Activated naive CD4-positive, alpha-beta T cell treated with anti-CD3 and anti-CD28 coated beads, Interleukin-2, amount 50 U/mL, for 24 hours (primary cell): ENCODE measurements at regions not wholly inside any gene's neighbourhood (a gene's known extent, or its start where the extent isn't known, plus 50 kb on each side); places are given as distances from the start of the nearest gene placed in this dataset.

Source experiments
- H3K27ac Mint-ChIP-seq: one replicate; pipeline ENCODE4 v1.8.0; 2021; ENCODE audit warnings: mild to moderate bottlenecking, mixed read lengths
- H3K27me3 Mint-ChIP-seq: one replicate; pipeline ENCODE4 v1.8.0; 2021; ENCODE audit warnings: mixed read lengths
- H3K36me3 Mint-ChIP-seq: one replicate; pipeline ENCODE4 v1.8.0; 2021; ENCODE audit warnings: mixed read lengths
- H3K4me1 Mint-ChIP-seq: one replicate; pipeline ENCODE4 v1.8.0; 2021; ENCODE audit warnings: mixed read lengths
- H3K4me3 Mint-ChIP-seq: one replicate; pipeline ENCODE4 v1.8.0; 2021; ENCODE audit warnings: mild to moderate bottlenecking, mixed read lengths
- H3K9me3 Mint-ChIP-seq: one replicate; pipeline ENCODE4 v1.8.0; 2021; ENCODE audit warnings: mixed read lengths

- Mint-ChIP-seq H3K9me3 (no peaks in the 10 kb centered on the region), H3K4me3 (no peak overlapping the region), H3K27ac (no peak overlapping the region), H3K4me1 (no peaks in the 10 kb centered on the region), H3K36me3 (no peaks in the 10 kb centered on the region), H3K27me3 (no peaks in the 10 kb centered on the region)
These were observed 97.3 kb downstream of the PPP1R2C start for GRCh38 chrX:42680666-42681065.

GRCh38 chrX:42678133-42678532 is 99.8 kb downstream of the PPP1R2C start:
- Mint-ChIP-seq H3K4me1 (no peaks in the 10 kb centered on the region), H3K27ac (no peak overlapping the region), H3K36me3 (no peaks in the 10 kb centered on the region), H3K4me3 (no peak overlapping the region), H3K27me3 (no peaks in the 10 kb centered on the region), H3K9me3 (no peaks in the 10 kb centered on the region)

GRCh38 chrX:42673301-42673810 is 104.6 kb downstream of the PPP1R2C start:
- no peaks in the 10 kb centered on the region for H3K27me3 Mint-ChIP-seq
- no peaks in the 10 kb centered on the region for H3K9me3 Mint-ChIP-seq
- no peaks in the 10 kb centered on the region for H3K4me1 Mint-ChIP-seq
- H3K36me3 Mint-ChIP-seq, result no peaks in the 10 kb centered on the region
- no peak overlapping the region for H3K27ac Mint-ChIP-seq
- no peak overlapping the region for H3K4me3 Mint-ChIP-seq

- H3K9me3 Mint-ChIP-seq, result no peaks in the 10 kb centered on the region
- H3K36me3 Mint-ChIP-seq, result no peaks in the 10 kb centered on the region
- H3K4me3 Mint-ChIP-seq, result no peak overlapping the region
- H3K4me1 Mint-ChIP-seq, result peaks cover 3% of the 10 kb centered on the region
- no peaks in the 10 kb centered on the region for H3K27me3 Mint-ChIP-seq
- no peak overlapping the region for H3K27ac Mint-ChIP-seq
These were observed 113.3 kb downstream of the PPP1R2C start for GRCh38 chrX:42664680-42665079.

- Mint-ChIP-seq H3K27me3 (no peaks in the 10 kb centered on the region), H3K4me3 (no peak overlapping the region), H3K27ac (no peak overlapping the region), H3K36me3 (no peaks in the 10 kb centered on the region), H3K9me3 (no peaks in the 10 kb centered on the region), H3K4me1 (no peaks in the 10 kb centered on the region)
These were observed 149.5 kb downstream of the PPP1R2C start for GRCh38 chrX:42628471-42628870.

GRCh38 chrX:42627891-42628290 is 150.1 kb downstream of the PPP1R2C start:
- H3K4me3 Mint-ChIP-seq, result no peak overlapping the region
- no peaks in the 10 kb centered on the region for H3K4me1 Mint-ChIP-seq
- no peak overlapping the region for H3K27ac Mint-ChIP-seq
- no peaks in the 10 kb centered on the region for H3K36me3 Mint-ChIP-seq
- H3K27me3 Mint-ChIP-seq, result no peaks in the 10 kb centered on the region
- no peaks in the 10 kb centered on the region for H3K9me3 Mint-ChIP-seq

- Mint-ChIP-seq H3K4me3 (no peak overlapping the region), H3K9me3 (no peaks in the 10 kb centered on the region), H3K27me3 (no peaks in the 10 kb centered on the region), H3K36me3 (no peaks in the 10 kb centered on the region), H3K27ac (no peak overlapping the region), H3K4me1 (no peaks in the 10 kb centered on the region)
These were observed 153.4 kb downstream of the PPP1R2C start for GRCh38 chrX:42624524-42624923.

- Mint-ChIP-seq H3K27ac (no peak overlapping the region), H3K27me3 (no peaks in the 10 kb centered on the region), H3K4me3 (no peak overlapping the region), H3K9me3 (no peaks in the 10 kb centered on the region), H3K4me1 (peaks cover 9% of the 10 kb centered on the region), H3K36me3 (no peaks in the 10 kb centered on the region)
These were observed 158.9 kb downstream of the PPP1R2C start for GRCh38 chrX:42619068-42619467.

GRCh38 chrX:42616981-42617380 is 161.0 kb downstream of the PPP1R2C start:
- H3K4me3 Mint-ChIP-seq, result no peak overlapping the region
- no peak overlapping the region for H3K27ac Mint-ChIP-seq
- H3K36me3 Mint-ChIP-seq, result no peaks in the 10 kb centered on the region
- H3K9me3 Mint-ChIP-seq, result no peaks in the 10 kb centered on the region
- no peaks in the 10 kb centered on the region for H3K27me3 Mint-ChIP-seq
- H3K4me1 Mint-ChIP-seq, result peaks cover 9% of the 10 kb centered on the region

- peaks cover 9% of the 10 kb centered on the region for H3K4me1 Mint-ChIP-seq
- no peaks in the 10 kb centered on the region for H3K9me3 Mint-ChIP-seq
- no peak overlapping the region for H3K4me3 Mint-ChIP-seq
- no peaks in the 10 kb centered on the region for H3K36me3 Mint-ChIP-seq
- no peaks in the 10 kb centered on the region for H3K27me3 Mint-ChIP-seq
- H3K27ac Mint-ChIP-seq, result no peak overlapping the region
These were observed 162.8 kb downstream of the PPP1R2C start for GRCh38 chrX:42615161-42615563.

GRCh38 chrX:42606591-42606990 is 171.4 kb downstream of the PPP1R2C start:
- no peak overlapping the region for H3K27ac Mint-ChIP-seq
- H3K4me3 Mint-ChIP-seq, result no peak overlapping the region
- H3K27me3 Mint-ChIP-seq, result no peaks in the 10 kb centered on the region
- no peaks in the 10 kb centered on the region for H3K4me1 Mint-ChIP-seq
- H3K9me3 Mint-ChIP-seq, result no peaks in the 10 kb centered on the region
- H3K36me3 Mint-ChIP-seq, result no peaks in the 10 kb centered on the region

GRCh38 chrX:42604302-42604701 is 173.7 kb downstream of the PPP1R2C start:
- Mint-ChIP-seq H3K36me3 (no peaks in the 10 kb centered on the region), H3K27me3 (no peaks in the 10 kb centered on the region), H3K4me3 (no peak overlapping the region), H3K9me3 (no peaks in the 10 kb centered on the region), H3K27ac (no peak overlapping the region), H3K4me1 (no peaks in the 10 kb centered on the region)

GRCh38 chrX:42603016-42603415 is 174.9 kb downstream of the PPP1R2C start:
- H3K9me3 Mint-ChIP-seq, result no peaks in the 10 kb centered on the region
- no peak overlapping the region for H3K4me3 Mint-ChIP-seq
- no peaks in the 10 kb centered on the region for H3K4me1 Mint-ChIP-seq
- no peaks in the 10 kb centered on the region for H3K27me3 Mint-ChIP-seq
- H3K27ac Mint-ChIP-seq, result no peak overlapping the region
- H3K36me3 Mint-ChIP-seq, result no peaks in the 10 kb centered on the region

GRCh38 chrX:42602566-42602965 is 175.4 kb downstream of the PPP1R2C start:
- no peak overlapping the region for H3K4me3 Mint-ChIP-seq
- H3K27ac Mint-ChIP-seq, result no peak overlapping the region
- H3K27me3 Mint-ChIP-seq, result no peaks in the 10 kb centered on the region
- no peaks in the 10 kb centered on the region for H3K4me1 Mint-ChIP-seq
- H3K9me3 Mint-ChIP-seq, result no peaks in the 10 kb centered on the region
- H3K36me3 Mint-ChIP-seq, result no peaks in the 10 kb centered on the region

- no peaks in the 10 kb centered on the region for H3K36me3 Mint-ChIP-seq
- no peaks in the 10 kb centered on the region for H3K9me3 Mint-ChIP-seq
- H3K27me3 Mint-ChIP-seq, result no peaks in the 10 kb centered on the region
- H3K27ac Mint-ChIP-seq, result no peak overlapping the region
- no peak overlapping the region for H3K4me3 Mint-ChIP-seq
- H3K4me1 Mint-ChIP-seq, result no peaks in the 10 kb centered on the region
These were observed 175.8 kb downstream of the PPP1R2C start for GRCh38 chrX:42602136-42602535.

GRCh38 chrX:42597481-42597880 is 180.5 kb downstream of the PPP1R2C start:
- no peaks in the 10 kb centered on the region for H3K27me3 Mint-ChIP-seq
- H3K4me3 Mint-ChIP-seq, result no peak overlapping the region
- no peak overlapping the region for H3K27ac Mint-ChIP-seq

GRCh38 chrX:42585842-42586621 is 191.9 kb downstream of the PPP1R2C start:
- no peak overlapping the region for H3K4me3 Mint-ChIP-seq
- H3K9me3 Mint-ChIP-seq, result no peaks in the 10 kb centered on the region
- H3K27ac Mint-ChIP-seq, result no peak overlapping the region
- no peaks in the 10 kb centered on the region for H3K27me3 Mint-ChIP-seq
- peaks cover 1% of the 10 kb centered on the region for H3K36me3 Mint-ChIP-seq
- H3K4me1 Mint-ChIP-seq, result peaks cover 11% of the 10 kb centered on the region

More at GRCh38 chrX:42597481-42597880, 180.5 kb downstream of the PPP1R2C start:
- Mint-ChIP-seq H3K36me3 (no peaks in the 10 kb centered on the region), H3K4me1 (no peaks in the 10 kb centered on the region), H3K9me3 (no peaks in the 10 kb centered on the region)
